Endothelial cell of umbilical vein (primary cell): ENCODE measurements at regions not wholly inside any gene's neighbourhood (a gene's known extent, or its start where the extent isn't known, plus 50 kb on each side); places are given as distances from the start of the nearest gene placed in this dataset.

Experiments
- BruUV-seq: library from RNA; stranded (reverse); fragments of 400-500 nt; replicated peaks from 2 replicates; lab custom pipeline; 2021; lab: Mats Ljungman, UMichigan
- CTCF ChIA-PET: fragments of 300-600, 350-600 bp; sonication (Branson Sonifier 250); formaldehyde crosslinking; loops from one replicate; lab custom pipeline; 2021; ENCODE audit warnings: antibody characterized with exemption, inconsistent platforms; lab: Charles Lee
- POLR2A ChIA-PET: fragments of 300-600, 350-600 bp; sonication (Branson Sonifier 250); formaldehyde crosslinking; loops from one replicate; lab custom pipeline; 2021; ENCODE audit warnings: antibody characterized with exemption, inconsistent platforms; lab: Charles Lee
- DNase-seq: peaks from one replicate; pipeline ENCODE4 v3.0.0-alpha.2; 2011; ENCODE audit warnings: low read depth, low spot score
- FAIRE-seq: peaks from 2 replicates; lab custom pipeline; 2011; peaks lifted over from hg19 to GRCh38; lab: Jason Lieb, UNC
- H2AFZ ChIP-seq: 2 replicates; pipeline ENCODE4 v1.6.0; 2012; ENCODE audit warnings: low read depth, low read length, control low read depth, inconsistent platforms
- H3K27ac ChIP-seq: 2 replicates; pipeline ENCODE4 v1.5.1; 2011; ENCODE audit warnings: low read depth, mild to moderate bottlenecking, control low read depth, low read length, moderate library complexity; ENCODE audit not compliant: insufficient read depth
- H3K27me3 ChIP-seq, 2 experiments: 2 replicates each; pipeline versions ENCODE4 v1.6.0 to v1.6.1; 2011; ENCODE audit warnings: low read length in 2 of 2, mixed read lengths in 1 of 2; ENCODE audit not compliant: control insufficient read depth in 2 of 2, insufficient read depth in 2 of 2
- H3K36me3 ChIP-seq, 2 experiments: 2 replicates in 1 of 2; 3 replicates in 1 of 2; pipeline ENCODE4 v1.5.1; 2011; ENCODE audit warnings: low read length in 2 of 2, mild to moderate bottlenecking in 1 of 2, moderate library complexity in 1 of 2; ENCODE audit not compliant: control insufficient read depth in 2 of 2, insufficient read depth in 2 of 2; ENCODE audit errors: extremely low read depth in 1 of 2
- H3K4me1 ChIP-seq: 3 replicates; pipeline ENCODE4 v1.5.1; 2011; ENCODE audit warnings: mild to moderate bottlenecking, low read length; ENCODE audit not compliant: control insufficient read depth, insufficient read depth; ENCODE audit errors: extremely low read depth
- H3K4me2 ChIP-seq: 2 replicates; pipeline ENCODE4 v1.6.1; 2011; ENCODE audit warnings: low read length, control low read depth, mixed read lengths; ENCODE audit not compliant: insufficient read depth
- H3K4me3 ChIP-seq, 3 experiments: fragments of 200-600 bp in 1 of 3; sonication (generic), shearing (Covaris generic) in 1 of 3; replicated peaks in 1 of 3; 2 replicates each; pipeline ENCODE4 v1.5.1; 2011 to 2016; ENCODE audit warnings: control low read depth in 3 of 3, low read length in 3 of 3, mild to moderate bottlenecking in 2 of 3, inconsistent platforms in 1 of 3, low read depth in 1 of 3, moderate library complexity in 1 of 3; ENCODE audit not compliant: insufficient read depth in 1 of 3
- H3K79me2 ChIP-seq: 2 replicates; pipeline ENCODE4 v1.6.0; 2012; ENCODE audit warnings: low read length, inconsistent platforms; ENCODE audit not compliant: control insufficient read depth, insufficient read depth
- H3K9ac ChIP-seq: replicated peaks from 2 replicates; pipeline ENCODE3; 2011; ENCODE audit warnings: low read length, control low read depth; ENCODE audit not compliant: insufficient read depth; ENCODE audit errors: extremely low read depth
- H3K9me1 ChIP-seq: replicated peaks from 3 replicates; pipeline ENCODE4 v1.6.0; 2011; ENCODE audit warnings: mild to moderate bottlenecking, low read length; ENCODE audit not compliant: control insufficient read depth, insufficient read depth; ENCODE audit errors: extremely low read depth
- H3K9me3 ChIP-seq: replicated peaks from 2 replicates; pipeline ENCODE4 v1.5.1; 2012; ENCODE audit warnings: low read length, inconsistent platforms; ENCODE audit not compliant: control insufficient read depth, insufficient read depth
- H4K20me1 ChIP-seq: replicated peaks from 2 replicates; pipeline ENCODE3; 2011; ENCODE audit warnings: mild to moderate bottlenecking, low read length; ENCODE audit not compliant: control insufficient read depth, insufficient read depth; ENCODE audit errors: extremely low read depth
- CTCF ChIP-seq, 2 donors: IDR thresholded peaks; 1 replicate in 1 of 2; 2 replicates in 1 of 2; pipeline ENCODE4 v1.5.1; 2011; ENCODE audit warnings: low read length in 2 of 2, mild to moderate bottlenecking in 2 of 2, moderate library complexity in 2 of 2, control low read depth in 1 of 2, inconsistent platforms in 1 of 2, low read depth in 1 of 2; ENCODE audit not compliant: insufficient read depth in 1 of 2; ENCODE audit errors: extremely low read depth in 1 of 2
- EZH2 ChIP-seq: IDR thresholded peaks from 2 replicates; pipeline ENCODE4 v1.6.1; 2012; ENCODE audit warnings: borderline replicate concordance, low read depth, mild to moderate bottlenecking, moderate library complexity, low read length, inconsistent platforms; ENCODE audit not compliant: severe bottlenecking
- FOS ChIP-seq: IDR thresholded peaks from 2 replicates; pipeline ENCODE4 v1.6.1; 2011; ENCODE audit warnings: mild to moderate bottlenecking, low read length, moderate library complexity, borderline replicate concordance; ENCODE audit not compliant: insufficient read depth
- GATA2 ChIP-seq: IDR thresholded peaks from 2 replicates; pipeline ENCODE4 v1.7.0; 2011; ENCODE audit warnings: low read depth, mild to moderate bottlenecking, moderate library complexity, mixed read lengths, low read length; ENCODE audit not compliant: insufficient read length, insufficient read depth
- JUN ChIP-seq: IDR thresholded peaks from 2 replicates; pipeline ENCODE4 v1.6.1; 2011; ENCODE audit warnings: borderline replicate concordance, low read depth; ENCODE audit not compliant: insufficient read length, insufficient read depth
- MAX ChIP-seq: IDR thresholded peaks from 2 replicates; pipeline ENCODE4 v1.6.1; 2011; ENCODE audit not compliant: insufficient read depth, insufficient read length
- MYC ChIP-seq: IDR thresholded peaks from one replicate; pipeline ENCODE4 v1.6.1; 2011; ENCODE audit warnings: mild to moderate bottlenecking, low read depth, low read length
- POLR2A ChIP-seq: IDR thresholded peaks from 2 replicates; pipeline ENCODE4 v1.6.1; 2012; ENCODE audit warnings: low read depth, mild to moderate bottlenecking, control low read depth, low read length
- POLR2AphosphoS5 ChIP-seq: IDR thresholded peaks from 2 replicates; pipeline ENCODE4 v1.6.1; 2012; ENCODE audit warnings: low read depth, mild to moderate bottlenecking, control low read depth, low read length, moderate library complexity; ENCODE audit not compliant: insufficient read depth
- dilution Hi-C: fragments of 300-500 bp; cut with MboI; formaldehyde crosslinking; loops from one replicate; pipeline ENCODE4 v1.15.0; 2019; ENCODE audit warnings: low sequenced_read_pairs; ENCODE audit not compliant: extremely low pct_ligation_motif_present
- intact Hi-C: fragments of 100-400 bp; cut with micrococcal nuclease; formaldehyde crosslinking; loops from one replicate; pipeline ENCODE4 v1.10.0; 2022

- Histone ChIP-seq H3K4me3 (no peak overlapping the region), H3K9me3 (no peaks in the 10 kb centered on the region), H2AFZ (no peak overlapping the region), H3K79me2 (no peaks in the 10 kb centered on the region), H4K20me1 (no peaks in the 10 kb centered on the region), H3K4me2 (no peak overlapping the region), H3K27me3 (no peaks in the 10 kb centered on the region), H3K27ac (no peak overlapping the region), H3K4me1 (no peaks in the 10 kb centered on the region), H3K9me1 (no peaks in the 10 kb centered on the region), H3K36me3 (no peaks in the 10 kb centered on the region), H3K9ac (no peak overlapping the region)
- no TSS peak for BruUV-seq
- DNase-seq: no peak
- POLR2A ChIA-PET: no interaction called here
- CTCF ChIA-PET: no interaction called here
- TF ChIP-seq MAX (no peak), GATA2 (no peak), POLR2A (no peak), POLR2AphosphoS5 (no peak), MYC (no peak), JUN (no peak), FOS (no peak), EZH2 (no peak), CTCF (IDR thresholded peaks at IDR 0.05; ENCODE audit: extremely low read depth in 1 of 2, insufficient read depth in 1 of 2, low read depth in 1 of 2, low read length in 2 of 2) (no peak)
- intact Hi-C loops (no loop called here), dilution Hi-C loops (no loop called here)
- no peak for FAIRE-seq
Measured at GRCh38 chr13:68232351-68233130, 1002.4 kb upstream of the PCDH9 start.
